Activated CD4-positive, alpha-beta memory T cell treated with anti-CD3 and anti-CD28 coated beads for 36 hours (primary cell): ENCODE measurements at regions not wholly inside any gene's neighbourhood (a gene's known extent, or its start where the extent isn't known, plus 50 kb on each side); places are given as distances from the start of the nearest gene placed in this dataset.
"Not testable (repeated sequence)": the region's sequence is repeated elsewhere in the genome, so short reads cannot be mapped to it uniquely, and the experiment has no call there.

ENCODE experiments used
- CTCF ChIA-PET: fragments of 350-600 bp; sonication (Branson Sonifier 250); formaldehyde crosslinking; loops from one replicate; lab custom pipeline; 2021; ENCODE audit warnings: antibody characterized with exemption, inconsistent platforms; lab: Charles Lee
- POLR2A ChIA-PET: fragments of 350-600 bp; sonication (Branson Sonifier 250); formaldehyde crosslinking; loops from one replicate; lab custom pipeline; 2021; ENCODE audit warnings: antibody characterized with exemption; lab: Charles Lee
- DNase-seq: peaks from one replicate; pipeline ENCODE4 v3.0.0-alpha.2; 2020
- H3K27ac Mint-ChIP-seq: one replicate; pipeline ENCODE4 v1.8.0; 2021; ENCODE audit warnings: mixed read lengths
- H3K27me3 Mint-ChIP-seq: one replicate; pipeline ENCODE4 v1.8.0; 2021; ENCODE audit warnings: mixed read lengths
- H3K36me3 Mint-ChIP-seq: one replicate; pipeline ENCODE4 v1.8.0; 2021; ENCODE audit warnings: mixed read lengths
- H3K4me1 Mint-ChIP-seq: one replicate; pipeline ENCODE4 v1.8.0; 2021; ENCODE audit warnings: low read depth, mixed read lengths
- H3K4me3 Mint-ChIP-seq: one replicate; pipeline ENCODE4 v1.8.0; 2021; ENCODE audit warnings: mild to moderate bottlenecking, mixed read lengths
- H3K9me3 Mint-ChIP-seq: one replicate; pipeline ENCODE4 v1.8.0; 2021; ENCODE audit warnings: mixed read lengths
- intact Hi-C: fragments of 100-400 bp; cut with micrococcal nuclease; formaldehyde crosslinking; loops from one replicate; pipeline ENCODE4 v1.15.1; 2023

GRCh38 chr7:25732766-25733217 lies 419.2 kb upstream of the NFE2L3 start:
- H3K36me3 Mint-ChIP-seq = no peaks in the 10 kb centered on the region
- H3K4me1 Mint-ChIP-seq = no peaks in the 10 kb centered on the region

DNA sequence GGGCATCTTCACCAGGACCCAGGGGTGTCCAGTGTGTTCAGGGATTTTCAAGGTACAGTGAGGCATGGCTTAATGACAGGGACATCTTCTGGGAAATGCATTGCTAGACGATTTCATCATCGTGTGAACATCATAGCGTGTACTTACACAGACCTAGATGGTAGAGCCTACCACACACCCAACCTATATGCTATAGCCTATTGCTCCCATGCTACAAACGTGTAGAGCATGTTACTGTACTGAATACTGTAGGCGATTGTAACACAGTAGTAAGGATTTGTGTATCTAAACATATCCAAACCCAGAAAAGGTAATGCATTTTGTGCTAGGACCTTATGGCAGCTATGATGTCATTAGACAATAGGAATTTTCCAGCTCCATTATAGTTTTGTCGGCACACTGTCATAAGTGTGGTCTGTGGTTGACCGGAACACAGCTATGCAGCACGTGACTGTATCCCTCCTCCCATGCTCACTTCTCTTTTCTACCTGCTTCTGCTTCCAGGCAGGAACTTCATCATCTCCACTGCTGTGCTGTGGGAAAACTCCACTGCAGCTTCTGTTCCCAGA lies 416.2 kb upstream of the NFE2L3 start:
- Mint-ChIP-seq H3K4me3 (no peak overlapping the region), H3K4me1 (no peaks in the 10 kb centered on the region), H3K27ac (no peak overlapping the region), H3K27me3 (peaks cover 15% of the 10 kb centered on the region), H3K36me3 (no peaks in the 10 kb centered on the region), H3K9me3 (no peaks in the 10 kb centered on the region)
- no peak for DNase-seq
- intact Hi-C loops = no loop called here
- CTCF ChIA-PET = no interaction called here
- POLR2A ChIA-PET = no interaction called here

More at GRCh38 chr7:25732766-25733217, 419.2 kb upstream of the NFE2L3 start:
- Mint-ChIP-seq H3K27ac (no peak overlapping the region), H3K9me3 (no peaks in the 10 kb centered on the region), H3K4me3 (no peak overlapping the region), H3K27me3 (peaks cover 9% of the 10 kb centered on the region)
- intact Hi-C loops = no loop called here
- CTCF ChIA-PET = no interaction called here
- DNase-seq = no peak
- POLR2A ChIA-PET = no interaction called here

DNA sequence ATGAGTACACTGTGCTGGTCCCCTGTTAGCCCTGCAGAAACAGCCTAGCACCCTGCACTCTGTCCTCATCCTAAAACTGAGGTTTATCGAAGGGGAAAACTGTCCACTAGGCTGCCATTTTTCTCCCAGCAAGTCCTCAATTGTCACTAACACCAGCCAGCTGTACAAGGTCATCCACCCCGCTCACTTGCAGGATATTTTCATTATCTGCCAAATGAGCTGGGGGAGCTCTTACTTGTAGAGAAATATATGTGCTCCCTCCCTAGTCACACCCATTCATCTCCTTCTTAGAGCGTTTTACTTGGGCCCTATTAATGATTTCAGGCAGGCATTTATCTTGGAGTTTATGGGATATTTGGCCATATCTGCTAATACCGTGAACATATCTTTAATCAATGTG lies 413.5 kb upstream of the NFE2L3 start:
- intact Hi-C loops = no loop called here
- CTCF ChIA-PET = no interaction called here

GRCh38 chr7:25739143-25739542 lies 412.9 kb upstream of the NFE2L3 start:
- no peak overlapping the region for H3K4me3 Mint-ChIP-seq
- ChIA-PET CTCF (no interaction called here), POLR2A (no interaction called here)
- H3K4me1 Mint-ChIP-seq = no peaks in the 10 kb centered on the region
- intact Hi-C loops = no loop called here
- H3K27me3 Mint-ChIP-seq = peaks cover 17% of the 10 kb centered on the region
- no peak for DNase-seq
- no peaks in the 10 kb centered on the region for H3K36me3 Mint-ChIP-seq
- H3K27ac Mint-ChIP-seq = no peak overlapping the region
- no peaks in the 10 kb centered on the region for H3K9me3 Mint-ChIP-seq

More for the DNA sequence above, 413.5 kb upstream of the NFE2L3 start:
- H3K4me1 Mint-ChIP-seq = no peaks in the 10 kb centered on the region
- POLR2A ChIA-PET = no interaction called here
- peaks cover 17% of the 10 kb centered on the region for H3K27me3 Mint-ChIP-seq
- H3K27ac Mint-ChIP-seq = no peak overlapping the region
- H3K36me3 Mint-ChIP-seq = no peaks in the 10 kb centered on the region
- no peak for DNase-seq
- H3K4me3 Mint-ChIP-seq = no peak overlapping the region
- no peaks in the 10 kb centered on the region for H3K9me3 Mint-ChIP-seq

DNA sequence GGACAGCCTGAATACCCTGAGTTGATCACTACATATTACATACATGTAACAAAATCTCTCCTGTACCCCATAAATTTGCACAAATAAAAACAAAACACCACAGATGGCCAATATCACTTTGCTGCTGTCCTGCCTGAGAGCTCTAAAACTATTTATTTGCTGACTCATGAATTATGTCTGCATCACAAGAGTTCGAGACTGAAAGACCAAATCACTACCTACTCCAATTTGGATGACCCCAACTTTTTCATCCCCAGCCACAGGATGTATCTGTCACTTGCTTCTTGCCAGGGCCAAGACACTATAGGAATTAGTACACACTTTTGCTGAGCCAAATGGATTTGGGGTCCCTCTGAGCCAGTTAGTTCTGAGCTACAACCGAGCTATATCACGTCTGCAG lies 409.7 kb upstream of the NFE2L3 start:
- POLR2A ChIA-PET = no interaction called here
- H3K4me3 Mint-ChIP-seq = no peak overlapping the region
- CTCF ChIA-PET = no interaction called here
- peaks cover 8% of the 10 kb centered on the region for H3K27me3 Mint-ChIP-seq
- no peak overlapping the region for H3K27ac Mint-ChIP-seq
- intact Hi-C loops = no loop called here
- DNase-seq = no peak
- H3K4me1 Mint-ChIP-seq = no peaks in the 10 kb centered on the region
- H3K36me3 Mint-ChIP-seq = no peaks in the 10 kb centered on the region
- no peaks in the 10 kb centered on the region for H3K9me3 Mint-ChIP-seq

DNA sequence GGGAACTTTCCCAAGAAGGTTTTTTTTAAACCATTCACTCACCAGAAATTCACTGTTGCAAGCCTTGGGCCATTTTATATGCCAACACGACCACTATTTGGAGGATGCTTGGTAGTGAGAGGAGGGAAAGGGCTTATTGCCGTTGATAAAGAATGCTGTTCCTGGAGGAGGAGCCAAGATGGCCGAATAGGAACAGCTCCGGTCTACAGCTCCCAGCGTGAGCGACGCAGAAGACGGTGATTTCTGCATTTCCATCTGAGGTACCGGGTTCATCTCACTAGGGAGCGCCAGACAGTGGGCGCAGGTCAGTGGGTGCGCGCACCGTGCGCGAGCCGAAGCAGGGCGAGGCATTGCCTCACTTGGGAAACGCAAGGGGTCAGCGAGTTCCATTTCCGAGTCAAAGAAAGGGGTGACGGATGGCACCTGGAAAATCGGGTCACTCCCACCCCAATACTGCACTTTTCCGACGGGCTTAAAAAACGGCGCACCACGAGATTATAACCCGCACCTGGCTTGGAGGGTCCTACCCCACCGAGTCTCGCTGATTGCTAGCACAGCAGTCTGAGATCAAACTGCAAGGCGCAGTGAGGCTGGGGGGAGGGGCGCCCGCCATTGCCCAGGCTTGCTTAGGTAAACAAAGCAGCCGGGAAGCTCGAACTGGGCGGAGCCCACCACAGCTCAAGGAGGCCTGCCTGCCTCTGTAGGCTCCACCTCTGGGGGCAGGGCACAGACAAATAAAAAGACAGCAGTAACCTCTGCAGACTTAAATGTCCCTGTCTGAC lies 408.1 kb upstream of the NFE2L3 start:
- DNase-seq, H3K36me3 Mint-ChIP-seq, CTCF ChIA-PET, POLR2A ChIA-PET, H3K27me3 Mint-ChIP-seq, intact Hi-C loops, H3K4me3 Mint-ChIP-seq, H3K4me1 Mint-ChIP-seq, H3K27ac Mint-ChIP-seq, H3K9me3 Mint-ChIP-seq: not testable (repeated sequence)

DNA sequence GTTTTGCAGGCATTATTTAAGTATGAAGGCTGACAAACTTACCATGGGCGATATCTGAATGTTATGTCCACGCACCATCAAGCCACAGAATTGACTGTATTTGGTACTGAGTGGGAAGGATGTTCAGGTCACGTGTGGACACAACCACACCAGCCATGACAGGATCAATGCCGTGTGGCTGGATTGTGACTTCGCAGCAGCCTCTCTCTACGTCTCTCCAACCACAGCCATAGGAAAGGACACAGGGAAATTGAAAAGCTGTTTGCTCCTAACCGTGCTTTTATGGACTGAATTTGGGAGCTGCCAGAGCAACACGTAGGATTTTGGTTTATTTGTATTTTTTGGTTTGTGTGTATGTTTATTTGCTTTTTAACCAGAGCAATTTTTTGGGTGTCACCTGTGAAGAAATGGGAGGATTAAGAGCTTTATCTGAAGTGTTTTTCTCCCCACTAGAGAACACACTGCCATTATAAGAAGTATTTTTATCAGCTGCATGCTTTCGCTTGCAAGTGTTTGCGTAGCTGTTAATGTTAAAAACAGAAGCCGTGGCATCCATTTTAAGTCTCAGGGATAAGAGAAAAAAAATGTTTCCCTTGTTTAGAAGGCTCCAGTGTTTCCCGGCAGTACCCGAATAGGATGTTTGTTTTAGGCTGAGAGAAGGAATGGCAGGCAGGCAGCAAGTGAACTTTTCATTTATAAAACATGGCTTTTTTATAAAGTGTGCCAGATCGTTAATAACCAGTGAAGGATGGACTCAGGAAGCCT lies 401.1 kb upstream of the NFE2L3 start:
- POLR2A ChIA-PET = no interaction called here
- H3K4me3 Mint-ChIP-seq = no peak overlapping the region
- DNase-seq = no peak
- intact Hi-C loops = no loop called here
- no peaks in the 10 kb centered on the region for H3K36me3 Mint-ChIP-seq
- H3K27ac Mint-ChIP-seq = no peak overlapping the region
- peaks cover 4% of the 10 kb centered on the region for H3K27me3 Mint-ChIP-seq
- CTCF ChIA-PET = no interaction called here
- H3K9me3 Mint-ChIP-seq = no peaks in the 10 kb centered on the region
- H3K4me1 Mint-ChIP-seq = no peaks in the 10 kb centered on the region

DNA sequence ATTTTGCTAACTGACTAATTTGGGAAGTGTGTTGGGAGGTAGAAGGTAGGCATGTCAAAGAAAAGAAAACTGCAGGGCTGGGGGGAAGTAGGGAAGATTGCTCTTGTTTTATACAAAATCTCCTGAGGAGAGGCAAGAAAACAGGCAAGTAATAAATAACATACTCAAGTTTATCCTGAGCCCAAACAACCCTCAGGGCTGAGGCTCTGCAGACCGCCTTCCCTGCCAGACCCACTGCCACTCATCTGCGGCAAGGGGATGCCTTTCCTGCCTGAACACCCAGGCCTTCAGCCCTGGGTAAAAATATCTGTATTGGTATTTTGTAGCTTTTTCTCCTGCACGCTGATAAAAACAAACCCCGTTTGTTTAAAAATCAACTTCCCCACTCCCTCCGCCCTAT lies 399.8 kb upstream of the NFE2L3 start:
- peaks cover 4% of the 10 kb centered on the region for H3K27me3 Mint-ChIP-seq
- intact Hi-C loops = no loop called here
- no peak overlapping the region for H3K4me3 Mint-ChIP-seq
- POLR2A ChIA-PET = no interaction called here
- no peak overlapping the region for H3K27ac Mint-ChIP-seq
- no peak for DNase-seq
- CTCF ChIA-PET = no interaction called here
- no peaks in the 10 kb centered on the region for H3K9me3 Mint-ChIP-seq
- H3K4me1 Mint-ChIP-seq = no peaks in the 10 kb centered on the region
- H3K36me3 Mint-ChIP-seq = no peaks in the 10 kb centered on the region

DNA sequence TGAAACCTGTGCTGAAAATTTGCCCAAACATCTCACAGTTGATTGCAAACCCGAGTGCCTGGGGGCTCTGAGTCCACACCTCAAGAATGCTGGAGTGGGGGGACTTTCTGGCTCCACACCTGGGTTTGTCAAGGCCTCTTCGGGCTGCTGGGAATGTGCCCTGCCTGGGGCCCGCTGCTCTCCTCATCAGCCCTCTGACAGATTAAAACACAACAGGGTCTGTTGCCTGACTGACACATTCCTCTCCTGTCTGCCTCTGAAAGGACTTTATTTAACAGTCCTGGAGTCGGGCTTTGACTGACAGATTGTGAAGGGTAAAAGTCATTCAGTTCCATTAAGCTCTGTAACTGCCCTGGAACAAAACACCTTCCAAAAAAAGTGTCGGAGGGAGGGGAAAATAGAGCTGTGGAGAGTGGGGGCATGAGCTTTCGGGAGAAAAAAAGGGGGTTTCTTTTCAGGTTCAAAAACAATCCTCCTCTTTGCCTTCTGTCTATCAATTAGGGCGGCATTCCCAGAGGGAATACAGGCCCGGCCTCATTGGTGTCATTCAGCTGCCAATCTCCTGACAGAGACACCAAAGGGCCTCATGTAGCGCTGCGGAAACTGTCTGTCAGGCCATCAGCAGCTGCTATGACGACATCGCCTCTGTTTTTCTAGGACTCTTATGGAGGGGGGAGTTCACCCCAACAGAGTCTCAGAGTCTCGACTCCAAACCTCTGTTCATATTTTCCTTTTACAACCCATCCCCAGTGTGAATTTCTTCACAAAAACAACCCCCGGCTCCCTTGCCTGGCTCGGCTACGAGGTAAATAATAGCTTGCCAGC lies 398.8 kb upstream of the NFE2L3 start:
- intact Hi-C loops = no loop called here
- no peaks in the 10 kb centered on the region for H3K9me3 Mint-ChIP-seq
- ChIA-PET CTCF (no interaction called here), POLR2A (no interaction called here)
- H3K36me3 Mint-ChIP-seq = no peaks in the 10 kb centered on the region
- H3K4me3 Mint-ChIP-seq = no peak overlapping the region
- no peak for DNase-seq
- H3K27me3 Mint-ChIP-seq = peaks cover 4% of the 10 kb centered on the region
- no peak overlapping the region for H3K27ac Mint-ChIP-seq
- no peaks in the 10 kb centered on the region for H3K4me1 Mint-ChIP-seq

GRCh38 chr7:25753837-25754236 lies 398.2 kb upstream of the NFE2L3 start:
- Mint-ChIP-seq H3K27me3 (peaks cover 4% of the 10 kb centered on the region), H3K36me3 (no peaks in the 10 kb centered on the region), H3K4me3 (no peak overlapping the region), H3K27ac (no peak overlapping the region), H3K4me1 (no peaks in the 10 kb centered on the region), H3K9me3 (no peaks in the 10 kb centered on the region)
- no peak for DNase-seq
- CTCF ChIA-PET = no interaction called here
- POLR2A ChIA-PET = no interaction called here
- intact Hi-C loops = no loop called here

DNA sequence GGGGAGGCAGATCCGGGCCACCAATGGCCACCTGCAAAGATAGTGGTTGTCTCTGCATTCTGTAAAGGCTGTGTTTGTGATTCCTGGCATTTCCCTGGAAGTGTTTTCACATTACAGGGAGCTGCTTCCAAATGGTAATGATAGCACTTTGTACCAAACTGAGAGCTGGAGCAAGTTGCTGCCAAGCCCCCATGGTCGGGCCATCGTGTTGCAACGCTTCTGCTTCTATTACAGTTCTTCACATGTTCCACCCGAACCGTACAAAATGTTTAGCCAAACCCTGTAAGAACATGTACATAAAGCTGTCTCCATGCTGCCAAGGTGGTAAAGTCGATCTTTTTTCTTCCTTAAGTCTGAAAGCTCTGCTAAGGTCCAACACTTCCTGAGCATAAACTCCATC lies 397.7 kb upstream of the NFE2L3 start:
- no peak overlapping the region for H3K27ac Mint-ChIP-seq
- no peaks in the 10 kb centered on the region for H3K9me3 Mint-ChIP-seq
- no peak overlapping the region for H3K4me3 Mint-ChIP-seq
- POLR2A ChIA-PET = no interaction called here
- CTCF ChIA-PET = no interaction called here
- intact Hi-C loops = no loop called here
- peaks cover 4% of the 10 kb centered on the region for H3K27me3 Mint-ChIP-seq
- no peaks in the 10 kb centered on the region for H3K4me1 Mint-ChIP-seq
- H3K36me3 Mint-ChIP-seq = no peaks in the 10 kb centered on the region
- no peak for DNase-seq

DNA sequence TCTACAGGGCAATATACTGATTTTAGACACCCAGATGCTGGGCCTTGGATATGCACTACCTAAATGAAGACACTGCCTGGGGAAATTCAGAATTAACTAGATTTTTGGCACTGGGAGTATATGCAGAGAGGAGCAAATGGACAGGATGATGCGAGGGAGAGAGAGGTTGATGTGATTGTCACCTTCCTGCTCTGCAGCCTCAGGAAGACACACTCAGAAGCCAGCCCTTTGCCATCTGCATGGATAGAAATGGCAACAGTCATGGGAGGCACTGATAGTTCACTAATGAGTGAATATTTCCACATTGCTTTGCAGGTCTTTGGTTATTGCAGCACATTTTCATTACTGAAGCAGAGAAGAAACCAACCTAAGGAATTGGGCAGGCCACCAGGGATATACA lies 397.2 kb upstream of the NFE2L3 start:
- no peak for DNase-seq
- Mint-ChIP-seq H3K27me3 (peaks cover 4% of the 10 kb centered on the region), H3K9me3 (no peaks in the 10 kb centered on the region), H3K36me3 (no peaks in the 10 kb centered on the region), H3K4me1 (no peaks in the 10 kb centered on the region), H3K4me3 (no peak overlapping the region), H3K27ac (no peak overlapping the region)
- ChIA-PET POLR2A (no interaction called here), CTCF (no interaction called here)
- intact Hi-C loops = no loop called here
